Neural cell (in vitro differentiated cells): ENCODE measurements at regions not wholly inside any gene's neighbourhood (a gene's known extent, or its start where the extent isn't known, plus 50 kb on each side); places are given as distances from the start of the nearest gene placed in this dataset.

Source experiments
- H2AFZ ChIP-seq: fragments of 200-600, 300-800 bp; sonication (generic), shearing (Covaris generic); 2 replicates; pipeline ENCODE4 v1.6.0; 2014; ENCODE audit warnings: low read depth, mild to moderate bottlenecking, antibody characterized with exemption, low read length, moderate library complexity
- H3F3A ChIP-seq: fragments of 200-600 bp; shearing (Covaris generic); 2 replicates; pipeline ENCODE4 v1.6.1; 2016; ENCODE audit warnings: mild to moderate bottlenecking, moderate library complexity, mixed read lengths, antibody characterized with exemption, low read length; ENCODE audit not compliant: insufficient read depth, poor library complexity, severe bottlenecking
- H3K27ac ChIP-seq: fragments of 200-600, 300-800 bp; sonication (generic), shearing (Covaris generic); 2 replicates; pipeline ENCODE4 v1.5.1; 2014; ENCODE audit warnings: mild to moderate bottlenecking, low read length, moderate library complexity
- H3K27me3 ChIP-seq: fragments of 300-800, 200-600 bp; sonication (generic), shearing (Covaris generic); 2 replicates; pipeline ENCODE4 v1.6.0; 2014; ENCODE audit warnings: mild to moderate bottlenecking, low read depth, low read length, moderate library complexity; ENCODE audit not compliant: insufficient read depth
- H3K36me3 ChIP-seq: fragments of 300-800, 200-600 bp; sonication (generic), shearing (Covaris generic); 2 replicates; pipeline ENCODE4 v1.5.1; 2014; ENCODE audit warnings: mild to moderate bottlenecking, antibody characterized with exemption, low read length, moderate library complexity; ENCODE audit not compliant: insufficient read depth
- H3K4me2 ChIP-seq: fragments of 300-800, 200-600 bp; sonication (generic), shearing (Covaris generic); 2 replicates; pipeline ENCODE4 v1.6.0; 2014; ENCODE audit warnings: mild to moderate bottlenecking, low read length
- H3K4me3 ChIP-seq: fragments of 300-800, 200-600 bp; sonication (generic), shearing (Covaris generic); 2 replicates; pipeline ENCODE4 v1.5.1; 2014; ENCODE audit warnings: mild to moderate bottlenecking, low read length, moderate library complexity
- H3K79me2 ChIP-seq: fragments of 200-600 bp; shearing (Covaris generic); replicated peaks from 2 replicates; pipeline ENCODE4 v1.6.0; 2014; ENCODE audit warnings: mild to moderate bottlenecking, low read length, moderate library complexity; ENCODE audit not compliant: insufficient read depth
- H3K9ac ChIP-seq: fragments of 300-800, 200-600 bp; sonication (generic), shearing (Covaris generic); 2 replicates; pipeline ENCODE4 v1.6.1; 2016; ENCODE audit warnings: mild to moderate bottlenecking, low read length, mixed read lengths
- H3K9me2 ChIP-seq: fragments of 200-600 bp; shearing (Covaris generic); 2 replicates; pipeline ENCODE4 v1.6.1; 2016; ENCODE audit warnings: mild to moderate bottlenecking, low read length, mixed read lengths; ENCODE audit not compliant: insufficient read depth
- H3K9me3 ChIP-seq: fragments of 200-600, 300-800 bp; sonication (generic), shearing (Covaris generic); 2 replicates; pipeline ENCODE4 v1.6.1; 2016; ENCODE audit warnings: mild to moderate bottlenecking, mixed run types, low read length, moderate library complexity, mixed read lengths
- H4K20me1 ChIP-seq: fragments of 200-600 bp; shearing (Covaris generic); 2 replicates; pipeline ENCODE4 v1.6.1; 2016; ENCODE audit warnings: mild to moderate bottlenecking, mixed run types; ENCODE audit not compliant: insufficient read depth
- CTCF ChIP-seq: fragments of 450-650 bp; IDR thresholded peaks from 2 replicates; pipeline ENCODE4 v1.5.1; 2014; ENCODE audit warnings: antibody characterized with exemption, mild to moderate bottlenecking, moderate library complexity; ENCODE audit not compliant: poor library complexity, severe bottlenecking
- EP300 ChIP-seq: fragments of 450-650 bp; conservative IDR thresholded peaks from 2 replicates; pipeline ENCODE4 v1.6.1; 2014; ENCODE audit warnings: antibody characterized with exemption, mild to moderate bottlenecking, moderate library complexity; ENCODE audit not compliant: poor library complexity, severe bottlenecking
- EZH2 ChIP-seq: fragments of 200-600, 300-800 bp; shearing (Covaris generic), sonication (generic); IDR thresholded peaks from 2 replicates; pipeline ENCODE4 v1.6.1; 2014; ENCODE audit warnings: antibody characterized with exemption, low read length, borderline replicate concordance, mild to moderate bottlenecking; ENCODE audit not compliant: insufficient read depth, poor library complexity, severe bottlenecking
- MXI1 ChIP-seq: fragments of 450-650 bp; conservative IDR thresholded peaks from 2 replicates; pipeline ENCODE4 v1.6.1; 2014; ENCODE audit warnings: antibody characterized with exemption, mild to moderate bottlenecking; ENCODE audit not compliant: poor library complexity, severe bottlenecking
- POLR2AphosphoS5 ChIP-seq: IDR thresholded peaks from 2 replicates; pipeline ENCODE4 v1.6.1; 2012
- RAD21 ChIP-seq: fragments of 450-650 bp; conservative IDR thresholded peaks from 2 replicates; pipeline ENCODE4 v1.6.1; 2014; ENCODE audit warnings: antibody characterized with exemption, mild to moderate bottlenecking, moderate library complexity
- REST ChIP-seq: IDR thresholded peaks from 2 replicates; pipeline ENCODE4 v1.6.1; 2012; ENCODE audit warnings: borderline replicate concordance
- SMC3 ChIP-seq: fragments of 450-650 bp; conservative IDR thresholded peaks from 2 replicates; pipeline ENCODE4 v1.6.1; 2014; ENCODE audit warnings: antibody characterized with exemption, mild to moderate bottlenecking, moderate library complexity; ENCODE audit not compliant: poor library complexity
- TAF1 ChIP-seq: IDR thresholded peaks from 2 replicates; pipeline ENCODE4 v1.6.1; 2012; ENCODE audit warnings: low read depth

- Histone ChIP-seq H3K36me3 (no peaks in the 10 kb centered on the region), H3K79me2 (no peaks in the 10 kb centered on the region), H3K9me2 (no peaks in the 10 kb centered on the region), H3K4me2 (no peak overlapping the region), H3K9me3 (no peaks in the 10 kb centered on the region), H3F3A (no peaks in the 10 kb centered on the region), H4K20me1 (no peaks in the 10 kb centered on the region), H3K4me3 (no peak overlapping the region), H3K27me3 (no peaks in the 10 kb centered on the region), H3K27ac (no peak overlapping the region), H2AFZ (no peak overlapping the region), H3K9ac (no peak overlapping the region)
- no peak for TF ChIP-seq CTCF
- no peak for TF ChIP-seq TAF1
Observed at GRCh38 chr6:10175362-10175761, 239.5 kb downstream of the TFAP2A start.

GRCh38 chr6:10174761-10175160, 240.1 kb downstream of the TFAP2A start:
- Histone ChIP-seq H3K36me3 (no peaks in the 10 kb centered on the region), H4K20me1 (no peaks in the 10 kb centered on the region), H2AFZ (no peak overlapping the region), H3K4me3 (no peak overlapping the region), H3K79me2 (no peaks in the 10 kb centered on the region), H3K27me3 (no peaks in the 10 kb centered on the region), H3K9ac (no peak overlapping the region), H3K27ac (no peak overlapping the region), H3F3A (no peaks in the 10 kb centered on the region), H3K9me2 (no peaks in the 10 kb centered on the region), H3K4me2 (no peak overlapping the region), H3K9me3 (no peaks in the 10 kb centered on the region)
- TF ChIP-seq REST, result no peak
- no peak for TF ChIP-seq SMC3
- TF ChIP-seq RAD21, result no peak
- TF ChIP-seq TAF1, result no peak
- TF ChIP-seq EP300, result no peak

GRCh38 chr6:10174056-10174455, 240.8 kb downstream of the TFAP2A start:
- no peaks in the 10 kb centered on the region for H3K79me2 ChIP-seq
- H3F3A ChIP-seq, result no peaks in the 10 kb centered on the region
- no peak overlapping the region for H3K9ac ChIP-seq
- H3K9me2 ChIP-seq, result no peaks in the 10 kb centered on the region
- no peak overlapping the region for H3K27ac ChIP-seq
- H2AFZ ChIP-seq, result no peak overlapping the region
- H3K9me3 ChIP-seq, result no peaks in the 10 kb centered on the region
- H3K36me3 ChIP-seq, result no peaks in the 10 kb centered on the region
- no peak overlapping the region for H3K4me3 ChIP-seq
- no peaks in the 10 kb centered on the region for H3K27me3 ChIP-seq
- no peak for TF ChIP-seq TAF1
- TF ChIP-seq RAD21, result no peak
- TF ChIP-seq REST, result no peak
- TF ChIP-seq EZH2, result no peak
- no peak for TF ChIP-seq MXI1
- TF ChIP-seq POLR2AphosphoS5, result no peak
- TF ChIP-seq EP300, result no peak
- no peak for TF ChIP-seq SMC3
- TF ChIP-seq CTCF, result no peak
- no peaks in the 10 kb centered on the region for H4K20me1 ChIP-seq
- H3K4me2 ChIP-seq, result no peak overlapping the region
